Right atrium auricular region (tissue), 2 donors: ENCODE measurements at regions not wholly inside any gene's neighbourhood (a gene's known extent, or its start where the extent isn't known, plus 50 kb on each side); places are given as distances from the start of the nearest gene placed in this dataset.

Experiments used
- DNase-seq: peaks from one replicate; pipeline ENCODE4 v3.0.0-alpha.2; 2019; ENCODE audit warnings: low spot score
- H3K27ac ChIP-seq, 2 donors: fragments of 200-600 bp; sonication (generic); 1 replicate in 1 of 2; 2 replicates in 1 of 2; pipeline ENCODE4 v1.5.1; 2016 to 2019
- H3K27me3 ChIP-seq, 2 donors: fragments of 200-600 bp; sonication (generic); one replicate each; pipeline versions ENCODE4 v1.5.1 to v1.6.0; 2017 to 2019
- H3K36me3 ChIP-seq: fragments of 200-600 bp; sonication (generic); one replicate; pipeline ENCODE4 v1.5.1; 2016
- H3K4me1 ChIP-seq, 2 donors: fragments of 200-600 bp; sonication (generic); one replicate each; pipeline versions ENCODE4 v1.5.1 to v1.6.0; 2017 to 2019
- H3K4me3 ChIP-seq, 2 donors: fragments of 200-600 bp; sonication (generic); 1 replicate in 1 of 2; 2 replicates in 1 of 2; pipeline ENCODE4 v1.5.1; 2017 to 2019; ENCODE audit warnings: mild to moderate bottlenecking in 1 of 2, moderate library complexity in 1 of 2
- H3K9me3 ChIP-seq, 2 donors: fragments of 200-600 bp; sonication (generic); one replicate each; pipeline ENCODE4 v1.5.1; 2019
- TF ChIP-seq, protein P1 (sequence below), 2 donors: fragments of 200-600 bp; sonication (generic); IDR thresholded peaks; one replicate each; pipeline ENCODE4 v1.5.1; 2019; ENCODE audit warnings: antibody characterized with exemption in 2 of 2

DNA sequence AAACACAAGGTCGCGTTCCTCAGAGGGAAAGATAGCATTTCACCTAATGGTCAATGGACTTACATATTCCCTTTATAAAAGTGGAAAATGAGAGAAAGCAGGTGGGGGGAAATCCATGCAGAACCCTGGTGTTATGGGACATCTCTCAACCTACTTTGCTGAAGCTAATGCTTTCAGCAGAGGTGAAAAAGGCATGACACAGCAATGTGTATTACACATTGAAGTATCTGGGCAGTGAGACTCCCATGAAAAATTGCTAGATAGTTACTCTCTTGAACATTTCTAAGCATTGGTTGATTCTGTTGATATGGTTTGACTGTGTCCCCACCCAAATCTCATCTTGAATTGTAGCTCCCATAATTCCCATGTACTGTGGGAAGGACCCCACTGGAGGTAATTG is 60.0 kb upstream of the PICALM start:
- Histone ChIP-seq H3K36me3 (no peaks in the 10 kb centered on the region), H3K4me1 (no peaks in the 10 kb centered on the region), H3K27me3 (no peaks in the 10 kb centered on the region), H3K27ac (no peak overlapping the region), H3K4me3 (no peak overlapping the region), H3K9me3 (no peaks in the 10 kb centered on the region)
- TF ChIP-seq, protein P1, sequence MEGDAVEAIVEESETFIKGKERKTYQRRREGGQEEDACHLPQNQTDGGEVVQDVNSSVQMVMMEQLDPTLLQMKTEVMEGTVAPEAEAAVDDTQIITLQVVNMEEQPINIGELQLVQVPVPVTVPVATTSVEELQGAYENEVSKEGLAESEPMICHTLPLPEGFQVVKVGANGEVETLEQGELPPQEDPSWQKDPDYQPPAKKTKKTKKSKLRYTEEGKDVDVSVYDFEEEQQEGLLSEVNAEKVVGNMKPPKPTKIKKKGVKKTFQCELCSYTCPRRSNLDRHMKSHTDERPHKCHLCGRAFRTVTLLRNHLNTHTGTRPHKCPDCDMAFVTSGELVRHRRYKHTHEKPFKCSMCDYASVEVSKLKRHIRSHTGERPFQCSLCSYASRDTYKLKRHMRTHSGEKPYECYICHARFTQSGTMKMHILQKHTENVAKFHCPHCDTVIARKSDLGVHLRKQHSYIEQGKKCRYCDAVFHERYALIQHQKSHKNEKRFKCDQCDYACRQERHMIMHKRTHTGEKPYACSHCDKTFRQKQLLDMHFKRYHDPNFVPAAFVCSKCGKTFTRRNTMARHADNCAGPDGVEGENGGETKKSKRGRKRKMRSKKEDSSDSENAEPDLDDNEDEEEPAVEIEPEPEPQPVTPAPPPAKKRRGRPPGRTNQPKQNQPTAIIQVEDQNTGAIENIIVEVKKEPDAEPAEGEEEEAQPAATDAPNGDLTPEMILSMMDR (IDR thresholded peaks at IDR 0.05): no peak
- no peak for DNase-seq

- DNase-seq: no peak
- H3K27me3 ChIP-seq: no peaks in the 10 kb centered on the region
- no peaks in the 10 kb centered on the region for H3K4me1 ChIP-seq
- no peak overlapping the region for H3K27ac ChIP-seq
- H3K9me3 ChIP-seq: no peaks in the 10 kb centered on the region
- H3K36me3 ChIP-seq: no peaks in the 10 kb centered on the region
- no peak overlapping the region for H3K4me3 ChIP-seq
- TF ChIP-seq, protein P1 (IDR thresholded peaks at IDR 0.05): no peak
Observed at GRCh38 chr11:86126862-86127261, 58.0 kb upstream of the PICALM start.

- Histone ChIP-seq H3K36me3 (no peaks in the 10 kb centered on the region), H3K4me1 (no peaks in the 10 kb centered on the region), H3K27me3 (no peaks in the 10 kb centered on the region), H3K4me3 (no peak overlapping the region), H3K27ac (no peak overlapping the region), H3K9me3 (no peaks in the 10 kb centered on the region)
- TF ChIP-seq, protein P1 (IDR thresholded peaks at IDR 0.05): no peak
- DNase-seq: no peak
Observed at GRCh38 chr11:86124251-86125233, 55.7 kb upstream of the PICALM start.

DNA sequence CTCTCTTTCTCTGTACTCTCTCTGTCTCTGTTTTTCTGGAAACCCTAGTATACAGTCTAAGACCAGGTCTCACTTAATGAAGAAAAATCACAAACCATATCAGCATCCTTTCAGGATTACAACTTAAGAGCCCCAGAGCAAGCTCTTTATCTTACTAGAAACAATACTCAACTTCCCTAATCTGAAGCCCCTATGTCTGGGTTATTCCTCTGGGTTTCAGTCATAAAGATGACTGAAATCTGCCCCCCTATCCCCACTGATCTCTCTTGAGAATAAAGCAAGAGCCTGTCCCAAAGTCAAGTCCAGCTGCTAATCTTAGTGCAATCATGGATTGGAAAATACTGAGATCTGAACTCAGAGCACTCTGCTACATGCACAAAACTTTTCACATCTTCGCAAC is 53.9 kb upstream of the PICALM start:
- Histone ChIP-seq H3K4me3 (no peak overlapping the region), H3K27ac (no peak overlapping the region), H3K9me3 (no peaks in the 10 kb centered on the region), H3K36me3 (no peaks in the 10 kb centered on the region), H3K27me3 (no peaks in the 10 kb centered on the region), H3K4me1 (peaks cover 0 to 4% of the 10 kb centered on the region in 2 donors)
- TF ChIP-seq, protein P1 (IDR thresholded peaks at IDR 0.05): no peak
- DNase-seq: no peak

GRCh38 chr11:86120807-86121206 is 51.9 kb upstream of the PICALM start:
- H3K9me3 ChIP-seq: no peaks in the 10 kb centered on the region
- H3K27me3 ChIP-seq: no peaks in the 10 kb centered on the region
- H3K4me3 ChIP-seq: no peak overlapping the region
- no peak overlapping the region for H3K27ac ChIP-seq
- TF ChIP-seq, protein P1 (IDR thresholded peaks at IDR 0.05): no peak
- no peak for DNase-seq
- H3K4me1 ChIP-seq: peaks cover 0 to 4% of the 10 kb centered on the region in 2 donors
- H3K36me3 ChIP-seq: no peaks in the 10 kb centered on the region
